HUES6 (cell line): ENCODE measurements at regions not wholly inside any gene's neighbourhood (a gene's known extent, or its start where the extent isn't known, plus 50 kb on each side); places are given as distances from the start of the nearest gene placed in this dataset.
"Not testable (repeated sequence)": the region's sequence is repeated elsewhere in the genome, so short reads cannot be mapped to it uniquely, and the experiment has no call there.

Experiments used
- H3K27ac ChIP-seq: 2 replicates; pipeline ENCODE4 v1.7.0; 2013; ENCODE audit warnings: low read depth, mild to moderate bottlenecking, low read length, inconsistent platforms
- H3K27me3 ChIP-seq: 2 replicates; pipeline ENCODE4 v1.6.1; 2013; ENCODE audit warnings: low read length; ENCODE audit not compliant: control insufficient read depth, insufficient read depth
- H3K36me3 ChIP-seq: 2 replicates; pipeline ENCODE4 v1.6.1; 2013; ENCODE audit warnings: low read length; ENCODE audit not compliant: control insufficient read depth, insufficient read depth
- H3K4me1 ChIP-seq: 2 replicates; pipeline ENCODE4 v1.6.1; 2013; ENCODE audit warnings: low read length; ENCODE audit not compliant: control insufficient read depth, insufficient read depth
- H3K4me3 ChIP-seq: 2 replicates; pipeline ENCODE4 v1.5.1; 2013; ENCODE audit warnings: low read depth, low read length
- H3K9ac ChIP-seq: one replicate; pipeline ENCODE4 v1.6.1; 2013; ENCODE audit warnings: mild to moderate bottlenecking, low read length
- H3K9me3 ChIP-seq: 2 replicates; pipeline ENCODE4 v1.6.1; 2013; ENCODE audit warnings: low read depth, low read length; ENCODE audit not compliant: control insufficient read depth, insufficient read depth

- peaks cover 19% of the 10 kb centered on the region; the same call in 1 of the 2 replicates for H3K9me3 ChIP-seq
- H3K27ac ChIP-seq: no peak overlapping the region
- no peaks in the 10 kb centered on the region for H3K4me1 ChIP-seq
- H3K4me3 ChIP-seq: no peak overlapping the region
- no peaks in the 10 kb centered on the region for H3K27me3 ChIP-seq
- H3K36me3 ChIP-seq: no peaks in the 10 kb centered on the region
- no peak overlapping the region for H3K9ac ChIP-seq
These were observed 83.9 kb upstream of the HCN1 start for GRCh38 chr5:45779874-45780671.

GRCh38 chr5:45774528-45774927 lies 78.3 kb upstream of the HCN1 start:
- no peak overlapping the region for H3K4me3 ChIP-seq
- H3K4me1 ChIP-seq: no peaks in the 10 kb centered on the region
- peaks cover 18% of the 10 kb centered on the region; the same call in 1 of the 2 replicates for H3K9me3 ChIP-seq
- no peaks in the 10 kb centered on the region for H3K27me3 ChIP-seq
- H3K27ac ChIP-seq: no peak overlapping the region
- no peak overlapping the region for H3K9ac ChIP-seq
- H3K36me3 ChIP-seq: no peaks in the 10 kb centered on the region

- Histone ChIP-seq H3K9me3 (peaks cover 25% of the 10 kb centered on the region; the same call in 1 of the 2 replicates), H3K27me3 (no peaks in the 10 kb centered on the region; the same call in 1 of the 2 replicates), H3K36me3 (no peaks in the 10 kb centered on the region), H3K9ac (no peak overlapping the region), H3K4me3 (no peak overlapping the region), H3K27ac (no peak overlapping the region), H3K4me1 (no peaks in the 10 kb centered on the region)
These were observed 76.2 kb upstream of the HCN1 start for GRCh38 chr5:45772402-45772801.

- no peak overlapping the region for H3K9ac ChIP-seq
- H3K4me1 ChIP-seq: no peaks in the 10 kb centered on the region
- H3K4me3 ChIP-seq: no peak overlapping the region
- no peak overlapping the region for H3K27ac ChIP-seq
- H3K9me3 ChIP-seq: peaks cover 30% of the 10 kb centered on the region; the same call in 1 of the 2 replicates
- no peaks in the 10 kb centered on the region for H3K36me3 ChIP-seq
- H3K27me3 ChIP-seq: no peaks in the 10 kb centered on the region; the same call in 1 of the 2 replicates
These were observed 69.4 kb upstream of the HCN1 start for GRCh38 chr5:45765561-45765960.

- no peak overlapping the region for H3K9ac ChIP-seq
- no peak overlapping the region for H3K4me3 ChIP-seq
- no peaks in the 10 kb centered on the region for H3K4me1 ChIP-seq
- H3K27me3 ChIP-seq: no peaks in the 10 kb centered on the region
- no peak overlapping the region for H3K27ac ChIP-seq
- H3K36me3 ChIP-seq: no peaks in the 10 kb centered on the region
- H3K9me3 ChIP-seq: peaks cover 32% of the 10 kb centered on the region
These were observed 54.4 kb upstream of the HCN1 start for GRCh38 chr5:45750574-45750973.

- H3K27ac ChIP-seq, H3K27me3 ChIP-seq, H3K4me3 ChIP-seq, H3K36me3 ChIP-seq, H3K4me1 ChIP-seq, H3K9ac ChIP-seq: not testable (repeated sequence)
- H3K9me3 ChIP-seq: peaks cover 32% of the 10 kb centered on the region
These were observed 52.3 kb upstream of the HCN1 start for GRCh38 chr5:45748511-45748910.
